NCI-H226 (cell line): ENCODE measurements at regions not wholly inside any gene's neighbourhood (a gene's known extent, or its start where the extent isn't known, plus 50 kb on each side); places are given as distances from the start of the nearest gene placed in this dataset.
A peak's percentile ranks its signal among the peaks of the same experiment; 100 is the strongest.

Source experiments
- DNase-seq: peaks from one replicate; pipeline ENCODE4 v3.0.0-alpha.2; 2015

DNA sequence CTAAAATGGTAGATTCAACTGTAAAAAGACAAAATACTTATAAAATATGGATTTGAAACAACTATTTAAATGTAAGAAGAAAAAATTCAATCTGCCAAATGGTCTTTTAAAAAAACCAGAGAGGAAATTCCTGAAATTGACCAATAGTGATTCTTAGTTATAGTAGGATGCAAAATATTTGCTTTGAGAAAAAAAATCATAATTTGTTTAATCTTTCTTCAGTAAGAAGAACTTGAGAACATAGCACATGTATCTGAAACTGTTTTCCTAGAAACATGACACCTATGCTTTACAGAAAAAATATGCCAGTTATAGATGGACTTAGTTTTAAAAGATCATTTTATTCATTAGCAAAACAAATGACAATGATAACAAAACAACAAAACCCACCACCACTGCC, 186.9 kb upstream of the CD180 start:
- DNase-seq = no peak

DNA sequence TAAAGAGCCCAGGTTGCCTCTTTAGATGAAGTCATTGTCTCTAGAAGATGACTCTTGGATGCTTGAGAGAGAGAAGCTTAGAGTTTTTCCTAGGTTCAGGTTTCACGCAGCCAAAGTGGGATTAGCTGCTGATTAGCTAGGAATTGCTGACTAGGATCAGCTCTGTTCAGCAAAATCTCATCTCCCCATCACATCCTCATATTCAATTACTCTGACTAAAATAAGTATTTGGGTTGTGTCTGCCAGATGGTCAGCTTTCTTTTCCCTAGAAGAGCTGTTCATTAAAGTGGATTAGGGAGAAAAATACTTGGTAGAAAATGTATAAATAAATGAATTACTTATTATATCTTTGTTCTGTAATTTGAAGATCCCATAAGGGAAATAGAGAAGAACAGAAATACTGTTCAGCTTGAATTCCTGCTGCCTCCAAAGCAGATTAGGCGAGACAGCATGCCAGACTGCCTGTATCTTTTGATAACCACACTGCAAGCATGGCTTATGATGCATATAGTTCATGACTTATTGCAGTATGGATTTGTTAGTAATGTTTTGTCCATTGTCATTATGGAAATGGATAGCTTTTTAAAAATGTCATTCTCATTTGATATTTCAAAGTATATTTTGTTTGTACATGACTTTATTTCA, 184.8 kb upstream of the CD180 start:
- no peak for DNase-seq

DNA sequence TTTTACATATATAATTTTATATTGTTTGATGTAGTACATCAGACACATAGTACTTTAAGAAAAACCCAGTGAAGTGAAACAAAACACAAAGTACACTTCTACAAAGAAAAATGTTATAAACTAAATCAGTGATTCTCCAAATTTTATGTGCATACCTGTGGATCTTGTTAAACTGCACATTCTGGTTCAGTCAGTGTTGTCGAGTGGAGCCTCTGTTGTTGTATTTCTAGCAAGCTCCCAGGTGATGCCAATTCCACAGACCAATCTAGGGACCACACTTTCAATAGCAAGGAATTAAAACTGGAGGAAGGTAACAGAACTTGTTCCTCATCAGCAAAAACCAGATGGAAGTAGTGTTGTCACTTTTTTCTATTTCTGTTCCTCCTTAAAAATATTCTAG, 183.8 kb upstream of the CD180 start:
- no peak for DNase-seq

DNA sequence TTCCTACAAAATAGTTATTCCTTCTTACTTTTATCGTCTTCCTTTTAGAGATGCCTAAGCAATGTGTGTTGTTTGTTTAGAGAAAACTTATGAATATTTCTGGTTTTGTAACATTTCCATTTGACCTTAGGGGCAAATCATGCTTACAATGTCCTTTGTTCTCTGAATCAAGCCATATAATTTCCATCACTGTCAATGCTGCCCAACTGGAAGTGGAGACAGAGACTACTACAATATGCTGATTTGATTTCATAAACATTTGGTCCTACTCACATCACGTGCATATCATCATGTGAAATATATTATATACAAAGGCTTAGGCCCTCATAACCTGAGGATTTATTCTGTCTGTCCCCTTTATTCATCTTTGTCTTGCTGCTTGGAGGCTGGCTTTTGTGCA, 183.2 kb upstream of the CD180 start:
- DNase-seq = no peak

DNA sequence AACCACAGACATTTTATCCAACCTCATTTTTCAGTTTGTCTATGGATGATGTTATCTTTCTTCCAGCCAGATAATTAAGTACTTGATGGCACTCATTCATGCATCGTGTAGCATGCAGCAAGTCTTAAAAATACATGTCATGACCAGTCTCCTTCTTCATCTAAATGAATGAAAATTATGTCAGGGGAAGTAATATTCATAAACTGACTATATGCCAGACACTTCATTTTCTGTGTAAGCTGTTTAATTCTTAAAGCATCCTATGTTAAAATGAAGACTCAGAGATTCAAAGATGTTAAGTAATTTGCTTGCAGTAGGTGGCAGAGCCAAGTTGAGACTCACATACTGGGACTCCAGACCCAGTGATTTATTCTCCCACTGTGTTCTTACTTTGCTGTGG, 181.7 kb upstream of the CD180 start:
- no peak for DNase-seq

DNA sequence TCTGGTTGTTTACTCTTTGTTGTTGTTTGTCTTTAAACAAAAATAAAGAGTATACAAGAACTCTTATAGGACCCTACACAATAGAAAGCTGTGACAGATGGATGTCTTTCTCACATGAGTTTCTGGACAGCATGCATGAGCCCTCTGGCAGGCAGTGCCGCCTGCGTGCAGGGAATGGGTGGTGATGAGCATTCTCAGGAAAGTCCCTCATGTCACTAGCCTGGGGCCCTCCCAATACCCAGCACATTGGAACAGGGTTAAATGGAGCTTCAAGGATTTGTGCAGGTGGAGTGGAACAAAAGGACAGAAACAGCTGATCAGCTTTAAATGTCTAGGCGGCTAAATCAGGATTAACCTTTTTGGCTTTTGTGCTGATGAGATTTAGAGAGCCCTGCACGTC, 181.0 kb upstream of the CD180 start:
- DNase-seq = no peak

DNA sequence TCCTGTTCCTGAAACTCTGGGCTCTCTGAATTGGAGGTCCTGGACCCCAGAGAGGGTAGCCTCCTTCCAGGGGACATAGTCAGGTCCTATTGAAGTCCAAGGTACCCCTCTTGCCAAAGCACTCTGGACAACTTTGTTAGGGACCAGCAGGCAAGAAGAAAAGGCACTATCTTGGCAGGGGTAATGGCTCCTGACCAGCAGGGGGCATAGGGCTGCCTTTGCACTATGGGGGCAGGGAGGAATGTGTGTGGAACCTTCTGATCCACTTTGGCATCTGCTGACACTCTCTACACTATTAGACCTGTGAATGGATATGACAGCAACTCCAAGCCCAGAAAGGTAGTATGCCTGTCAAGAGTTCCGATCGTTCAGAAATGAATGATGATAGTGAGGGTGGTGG, 179.0 kb upstream of the CD180 start:
- no peak for DNase-seq

DNA sequence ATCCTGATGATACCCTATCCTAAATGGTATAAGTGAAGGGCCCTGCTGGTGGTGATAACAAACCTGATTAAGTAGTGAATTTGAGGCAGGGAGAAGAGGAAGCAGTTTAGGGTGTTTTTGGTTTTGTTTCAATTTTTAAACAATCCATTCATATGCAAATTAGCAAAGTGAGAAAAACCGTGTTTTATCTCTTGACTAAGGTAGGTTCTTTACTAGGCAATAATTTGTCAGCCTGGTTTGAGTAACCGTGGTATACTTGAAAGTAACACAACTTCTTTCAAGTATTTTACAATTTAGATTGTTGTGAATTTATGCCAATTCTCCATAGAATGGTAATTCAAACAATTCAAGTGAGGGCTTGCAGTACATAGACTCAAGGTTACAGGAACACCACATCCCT, 177.8 kb upstream of the CD180 start:
- no peak for DNase-seq

DNA sequence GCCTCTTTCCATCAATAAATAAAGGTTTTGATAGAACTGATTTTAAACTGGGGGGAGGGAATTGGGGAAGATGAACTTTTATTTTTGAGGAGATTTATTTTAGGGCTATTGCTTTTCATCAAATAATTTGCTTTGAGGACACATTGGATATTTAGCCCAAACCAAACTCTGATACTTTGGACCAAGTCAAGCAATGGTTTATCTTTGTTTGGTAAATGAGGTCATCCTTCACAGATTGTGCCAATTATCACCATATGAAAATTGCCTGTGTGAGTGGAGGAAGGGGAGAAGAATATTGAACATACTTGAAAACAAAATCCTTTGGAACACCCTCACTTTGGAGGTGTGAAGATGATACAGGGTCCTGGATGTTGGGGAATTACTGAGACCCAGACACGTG, 176.9 kb upstream of the CD180 start:
- DNase-seq = no peak

DNA sequence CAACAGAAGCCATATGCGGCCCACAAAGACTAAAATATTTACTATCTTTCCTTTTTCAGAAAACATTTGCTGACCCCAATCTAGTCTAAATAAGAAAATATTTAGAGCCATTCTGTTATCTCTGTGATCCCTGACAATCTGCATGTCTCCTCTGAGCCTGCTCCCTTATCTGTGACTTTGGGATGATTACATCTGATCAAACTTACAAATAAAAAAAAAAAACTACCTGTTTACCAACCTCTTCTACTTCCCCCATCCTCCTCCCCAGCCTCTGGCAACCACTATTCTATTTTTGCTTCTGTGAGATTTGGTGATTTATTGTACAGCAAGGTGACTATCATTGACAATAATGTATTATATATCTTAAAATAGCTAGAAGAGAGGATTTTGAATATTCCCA, 176.3 kb upstream of the CD180 start:
- DNase-seq = no peak

DNA sequence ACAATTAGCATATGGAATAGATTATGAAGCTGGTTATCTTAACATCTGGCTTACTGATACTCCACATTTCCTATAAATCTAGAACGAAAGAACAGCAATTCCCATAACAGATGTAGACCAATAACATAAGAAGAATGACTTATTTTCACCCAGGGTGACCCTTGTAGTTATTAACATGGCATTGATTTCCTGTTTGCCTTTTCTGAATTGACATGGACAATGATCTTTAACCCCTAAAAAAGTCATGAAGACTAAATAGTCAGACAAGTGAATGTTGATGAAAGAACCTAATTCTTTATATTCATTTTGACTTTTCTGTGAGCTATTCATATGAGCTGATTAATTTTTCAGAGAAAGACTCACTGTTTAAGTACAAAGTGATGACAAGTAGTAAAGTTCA, 175.3 kb upstream of the CD180 start:
- no peak for DNase-seq

DNA sequence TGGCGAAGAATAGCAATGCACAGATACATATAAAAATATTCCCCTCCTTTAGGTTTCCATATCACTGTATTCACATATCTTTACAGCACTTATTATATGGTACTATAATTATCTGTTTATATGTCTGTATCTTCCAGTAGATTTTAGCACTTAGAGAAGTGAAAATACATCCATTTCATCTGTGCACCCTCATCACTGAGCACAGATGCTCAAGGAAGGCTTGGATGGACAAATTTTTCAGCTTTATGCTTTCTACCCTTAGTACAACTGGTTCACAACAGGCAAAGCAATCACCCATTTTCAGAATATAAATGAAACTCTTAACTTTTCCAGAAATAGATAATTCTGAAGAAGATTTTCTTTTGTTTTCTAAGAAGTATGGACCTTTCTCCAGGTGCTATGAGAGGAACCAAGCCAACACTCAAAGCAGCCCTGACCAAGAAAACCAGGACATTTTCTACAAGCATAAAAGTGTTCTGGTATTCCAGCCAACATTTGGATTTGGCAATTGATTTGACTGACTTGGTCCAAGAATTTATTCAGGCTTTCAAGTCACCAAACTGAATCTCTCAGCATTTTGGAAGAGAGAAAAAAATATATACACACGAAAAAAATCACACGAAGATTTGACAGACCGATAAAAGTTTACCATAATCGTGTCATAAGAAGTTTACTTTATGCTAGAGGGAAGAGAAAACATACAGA, 170.2 kb upstream of the CD180 start:
- DNase-seq = no peak

DNA sequence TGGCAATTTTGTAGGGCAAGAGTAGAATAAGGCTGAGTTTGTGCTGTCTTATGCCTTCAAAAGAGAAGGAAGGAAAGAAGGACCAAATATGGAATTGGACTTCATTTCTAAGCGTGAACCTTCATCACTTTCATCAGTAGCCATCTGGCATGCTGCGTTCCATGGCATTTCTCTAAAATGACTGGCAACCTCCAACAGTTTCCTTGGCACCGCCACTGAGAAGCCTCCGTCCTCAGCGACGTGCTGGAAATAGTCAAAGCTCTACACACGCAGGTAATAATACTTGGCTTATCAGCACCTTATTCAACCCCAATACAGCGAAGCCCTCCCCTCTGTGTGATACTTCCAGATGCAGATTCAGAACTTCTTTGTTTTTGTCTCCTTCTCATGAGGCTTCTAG, 169.7 kb upstream of the CD180 start:
- no peak for DNase-seq

DNA sequence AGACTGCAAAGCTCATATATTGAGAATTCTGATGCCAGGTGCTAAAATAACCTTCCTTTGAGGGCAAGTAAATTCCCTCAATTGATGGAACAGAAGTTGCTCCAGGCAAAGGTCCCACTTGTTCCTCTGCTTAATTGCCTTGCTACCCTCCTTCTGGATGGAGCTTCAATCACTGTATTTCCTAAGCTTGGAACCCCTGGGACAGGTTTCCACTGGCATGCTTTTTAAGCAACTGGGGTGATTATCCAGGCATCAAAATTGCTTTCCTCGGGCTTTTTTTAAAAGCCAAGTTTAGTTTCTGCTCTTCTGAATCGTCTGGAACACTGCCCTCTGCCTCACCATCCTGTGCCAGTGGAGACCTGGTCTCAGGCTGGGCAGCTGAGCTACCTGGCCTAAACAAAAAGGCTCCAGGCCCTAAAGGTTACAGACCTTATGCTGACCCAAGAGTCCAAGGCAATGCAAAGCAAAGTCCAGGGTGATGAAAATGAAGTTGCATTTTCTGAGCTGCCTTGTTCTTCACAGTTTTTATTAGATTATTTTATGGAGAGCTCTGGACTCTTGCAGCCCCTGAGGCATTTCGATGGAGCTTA, 167.9 kb upstream of the CD180 start:
- DNase-seq = no peak

DNA sequence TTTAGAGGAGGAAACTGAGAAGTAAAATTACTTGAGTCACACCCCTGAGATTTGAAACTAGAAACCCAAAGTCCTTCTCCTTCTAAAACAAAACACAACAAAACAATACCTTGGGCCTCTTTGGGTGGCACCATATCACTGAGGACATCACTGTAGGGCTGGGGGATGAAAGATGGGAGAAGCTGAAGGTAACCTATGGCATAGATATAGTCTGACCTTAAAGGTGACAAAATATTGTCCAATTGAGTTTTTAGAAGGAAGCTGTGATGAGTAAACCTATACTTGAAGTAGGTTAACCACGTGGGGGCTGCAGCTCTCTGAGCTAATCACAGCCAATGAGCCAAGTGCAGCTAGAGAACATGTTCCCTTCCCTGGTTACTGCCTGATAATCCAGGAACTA, 167.4 kb upstream of the CD180 start:
- DNase-seq = no peak

DNA sequence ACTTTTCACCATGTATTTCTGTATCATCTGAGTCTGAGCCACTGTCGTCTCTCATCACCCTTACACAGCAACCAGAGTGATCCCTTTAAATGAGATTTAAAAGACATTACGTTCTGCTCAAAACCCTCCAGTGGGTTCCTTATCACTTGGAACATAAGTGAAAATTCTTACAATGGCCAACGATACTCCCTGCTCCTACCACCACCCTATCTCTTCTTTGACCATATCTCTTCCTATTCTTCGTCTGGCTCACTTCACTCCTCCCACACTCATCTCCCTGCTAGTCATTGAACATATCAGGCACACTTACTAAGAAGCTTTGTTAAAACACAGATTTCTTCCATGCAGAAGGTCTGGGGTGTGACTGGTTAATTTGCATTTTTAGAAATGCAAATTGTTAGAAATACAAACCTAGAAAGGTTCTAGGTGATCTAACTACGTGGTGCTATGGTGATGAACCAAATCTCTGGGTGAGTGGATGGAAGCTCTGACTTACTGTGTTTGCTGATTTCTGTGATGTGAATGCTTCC, 166.6 kb upstream of the CD180 start:
- DNase-seq = no peak

DNA sequence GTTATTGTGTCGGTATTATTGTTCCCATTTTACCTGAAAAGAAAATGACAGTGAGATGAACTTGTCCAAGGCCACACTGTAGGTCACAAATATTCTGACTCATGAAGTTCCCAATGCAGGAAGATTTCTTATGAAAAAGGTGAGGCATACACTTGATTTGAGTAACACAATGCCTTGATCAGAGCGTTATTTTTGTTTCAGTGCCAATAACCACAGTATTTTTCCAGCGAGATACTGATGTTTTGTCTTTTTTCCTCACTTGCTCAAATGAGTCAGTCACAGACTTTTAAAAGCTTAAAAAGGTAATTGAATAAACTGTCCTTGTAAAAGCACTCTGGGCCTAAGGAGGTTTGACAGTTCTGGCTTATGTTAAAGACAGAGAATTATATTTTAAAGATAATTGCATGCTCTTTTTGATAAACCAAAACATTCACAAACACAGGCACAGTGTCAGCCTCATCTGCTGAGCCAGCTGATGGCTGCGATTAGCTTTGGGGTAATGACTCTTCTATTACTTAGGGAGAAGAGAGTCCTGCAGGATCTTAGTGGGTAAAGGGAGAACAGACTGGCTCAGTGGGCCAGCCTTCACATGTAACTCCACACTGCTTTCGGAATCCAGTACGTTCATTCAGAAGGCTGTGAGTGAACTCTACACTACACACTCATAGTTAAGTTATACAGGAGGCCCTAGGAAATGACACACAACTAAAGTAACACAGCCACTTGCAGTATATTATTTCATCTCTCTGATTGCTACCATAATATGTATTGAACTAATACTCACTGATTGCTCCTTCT, 165.5 kb upstream of the CD180 start:
- DNase-seq = peak; percentile 4

DNA sequence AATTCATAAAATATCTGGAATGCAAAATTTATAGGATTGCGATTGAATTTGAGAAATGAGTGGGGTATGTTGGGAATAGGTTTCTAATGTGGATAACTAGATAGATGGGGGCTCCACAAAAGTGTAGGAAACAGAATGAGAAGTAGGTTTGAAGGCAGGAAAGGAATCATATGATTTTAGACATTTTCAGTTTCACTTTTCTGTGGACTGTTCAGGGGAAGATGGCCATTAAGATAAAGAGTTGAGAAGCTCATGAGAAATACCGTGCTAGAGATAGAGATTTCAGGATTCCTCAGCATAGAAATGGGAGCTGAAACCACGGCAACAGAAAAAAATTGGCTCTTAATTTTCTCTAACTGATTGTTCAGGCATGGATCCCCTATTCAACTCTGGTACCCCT, 163.4 kb upstream of the CD180 start:
- no peak for DNase-seq

DNA sequence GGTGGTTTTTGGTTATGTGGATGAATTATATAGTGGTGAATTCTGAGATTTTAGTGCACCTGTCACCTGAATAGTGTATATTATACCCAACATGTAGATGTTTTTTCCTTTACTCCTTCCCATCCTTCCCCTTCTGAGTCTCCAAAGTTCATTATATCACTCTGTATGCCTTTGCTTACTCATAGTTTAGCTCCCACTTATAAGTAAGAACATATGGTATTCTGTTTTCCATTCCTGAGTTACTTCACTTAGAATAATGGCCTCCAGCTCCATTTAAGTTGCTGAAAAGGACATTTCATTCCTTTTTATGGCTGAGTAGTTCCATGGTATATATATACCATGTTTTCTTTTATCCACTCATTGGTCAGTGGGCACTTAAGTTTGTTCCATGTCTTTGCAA, 161.6 kb upstream of the CD180 start:
- DNase-seq = no peak

DNA sequence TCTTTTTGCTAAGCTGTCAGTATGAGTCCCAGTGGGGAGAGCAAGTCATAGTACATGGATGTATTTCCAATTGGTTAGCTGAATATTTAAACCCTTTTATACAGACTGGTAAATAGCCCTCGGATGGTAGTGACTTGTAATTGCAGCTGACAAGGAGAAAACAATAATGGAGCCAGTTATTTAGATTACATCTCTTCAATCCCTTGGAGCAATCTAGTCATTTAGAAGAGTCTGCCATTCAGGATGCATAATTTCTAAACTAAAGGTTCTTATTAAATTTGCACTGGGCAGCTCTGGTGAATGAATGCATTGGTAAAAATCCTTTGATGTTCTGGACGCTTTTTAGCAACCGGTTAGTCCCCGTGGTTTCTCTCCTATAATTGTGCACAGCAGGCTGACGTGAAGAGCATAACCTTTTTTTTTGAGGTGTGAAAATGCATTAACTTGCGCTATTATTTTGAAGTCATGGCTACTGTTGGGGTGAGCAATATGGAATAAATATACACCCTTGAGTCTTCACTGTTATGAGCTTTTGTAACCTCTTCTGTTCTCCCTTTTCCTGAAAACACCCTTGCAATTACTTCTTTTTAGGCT, 158.6 kb upstream of the CD180 start:
- no peak for DNase-seq

DNA sequence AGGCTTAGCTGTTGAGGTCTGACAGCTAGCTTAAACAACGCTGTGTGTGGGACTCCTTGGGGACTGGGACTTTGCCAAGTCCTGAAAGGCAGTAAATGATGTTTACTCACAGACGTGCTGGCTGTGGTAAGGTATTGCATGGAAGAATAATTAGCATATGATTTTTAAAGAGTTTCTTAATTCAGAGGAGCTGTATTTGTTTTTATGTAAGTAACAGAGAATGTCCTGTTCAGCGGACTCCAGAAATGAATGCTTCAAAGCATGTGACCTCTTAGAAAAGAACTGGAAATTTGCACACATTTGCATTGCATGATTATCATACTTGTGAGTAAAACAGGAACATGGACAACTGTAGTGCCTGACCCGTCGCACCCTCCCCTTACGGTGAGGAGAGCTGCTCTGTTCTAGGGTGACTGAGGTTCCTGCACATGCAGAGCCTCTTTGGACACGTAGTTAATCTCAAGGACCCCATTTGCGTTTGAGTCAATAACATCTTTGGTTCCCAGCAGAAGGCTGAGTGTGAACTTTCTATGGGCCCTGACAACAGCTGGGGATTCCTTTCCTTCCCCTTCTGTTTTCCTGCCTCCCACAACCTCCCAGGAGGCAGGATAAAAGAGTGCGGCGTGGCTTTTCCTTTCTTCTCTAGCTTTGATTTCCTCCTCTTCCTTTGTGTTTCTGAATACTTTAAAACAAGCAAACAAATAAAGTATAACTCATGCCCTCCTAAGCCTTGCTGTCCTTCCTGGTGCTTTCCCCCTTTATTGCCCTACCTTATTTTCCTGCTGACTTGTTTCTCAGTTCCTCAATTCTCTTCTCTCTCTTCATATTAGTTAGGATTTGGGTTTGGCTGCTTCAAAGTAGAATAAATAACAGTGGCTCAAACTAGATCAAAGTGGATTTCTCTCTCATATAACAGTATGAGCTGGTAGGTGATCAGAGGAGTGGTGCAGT, 157.2 kb upstream of the CD180 start:
- no peak for DNase-seq

DNA sequence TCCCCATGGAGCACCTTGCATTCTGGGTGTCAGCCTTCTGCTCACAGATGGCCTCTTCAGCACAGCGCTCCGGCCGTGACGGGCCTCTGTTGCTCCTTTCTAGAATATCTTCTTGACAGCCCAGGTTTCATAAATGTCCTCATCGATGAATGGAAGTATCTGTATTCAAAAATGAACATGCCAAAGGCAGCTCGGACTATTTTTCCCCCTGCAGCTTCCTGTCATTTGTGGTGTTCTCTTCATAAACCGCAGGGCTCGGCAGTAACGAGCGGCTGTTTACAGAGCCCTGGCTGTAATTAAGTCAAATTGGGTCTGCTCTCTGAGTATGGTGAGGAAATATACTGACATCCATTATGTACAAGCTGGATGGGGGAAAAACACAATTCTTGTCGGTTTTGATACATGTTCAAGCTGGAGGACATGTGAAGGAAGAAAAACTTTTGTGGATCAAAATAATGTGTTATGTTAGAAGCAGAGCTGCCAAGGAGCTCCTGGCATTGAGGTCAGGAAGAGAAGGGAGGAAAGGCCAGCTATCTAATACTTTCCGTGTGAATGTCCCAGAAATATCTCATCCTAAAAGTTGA, 154.1 kb upstream of the CD180 start:
- no peak for DNase-seq
